ENCODE measurements at regions not wholly inside any gene's neighbourhood (a gene's known extent, or its start where the extent isn't known, plus 50 kb on each side); places are given as distances from the start of the nearest gene placed in this dataset.

DNA sequence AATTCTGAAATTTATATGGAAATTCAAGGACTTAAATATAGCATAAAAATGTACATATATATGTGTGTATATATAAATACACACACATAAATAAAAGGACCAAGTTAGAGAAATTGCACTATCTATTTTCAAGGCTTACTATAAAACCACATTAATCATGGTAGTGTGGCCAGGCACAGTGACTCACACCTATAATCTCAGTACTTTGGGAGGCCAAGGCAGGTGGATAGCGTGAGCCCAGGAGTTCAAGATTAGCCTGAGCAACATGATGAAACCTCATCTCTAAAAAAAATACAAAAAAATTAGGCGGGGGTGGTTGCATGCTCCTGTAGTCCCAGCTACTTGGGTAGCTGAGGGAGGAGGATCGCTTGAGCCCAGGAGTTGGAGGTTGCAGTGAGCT is 171.4 kb upstream of the GORAB start:
- TF ChIP-seq, protein P1, sequence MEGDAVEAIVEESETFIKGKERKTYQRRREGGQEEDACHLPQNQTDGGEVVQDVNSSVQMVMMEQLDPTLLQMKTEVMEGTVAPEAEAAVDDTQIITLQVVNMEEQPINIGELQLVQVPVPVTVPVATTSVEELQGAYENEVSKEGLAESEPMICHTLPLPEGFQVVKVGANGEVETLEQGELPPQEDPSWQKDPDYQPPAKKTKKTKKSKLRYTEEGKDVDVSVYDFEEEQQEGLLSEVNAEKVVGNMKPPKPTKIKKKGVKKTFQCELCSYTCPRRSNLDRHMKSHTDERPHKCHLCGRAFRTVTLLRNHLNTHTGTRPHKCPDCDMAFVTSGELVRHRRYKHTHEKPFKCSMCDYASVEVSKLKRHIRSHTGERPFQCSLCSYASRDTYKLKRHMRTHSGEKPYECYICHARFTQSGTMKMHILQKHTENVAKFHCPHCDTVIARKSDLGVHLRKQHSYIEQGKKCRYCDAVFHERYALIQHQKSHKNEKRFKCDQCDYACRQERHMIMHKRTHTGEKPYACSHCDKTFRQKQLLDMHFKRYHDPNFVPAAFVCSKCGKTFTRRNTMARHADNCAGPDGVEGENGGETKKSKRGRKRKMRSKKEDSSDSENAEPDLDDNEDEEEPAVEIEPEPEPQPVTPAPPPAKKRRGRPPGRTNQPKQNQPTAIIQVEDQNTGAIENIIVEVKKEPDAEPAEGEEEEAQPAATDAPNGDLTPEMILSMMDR (conservative IDR thresholded peaks at IDR 0.05; ENCODE audit: low read length) = no peak
- TF ChIP-seq EZH2phosphoT487 (IDR thresholded peaks at IDR 0.05; ENCODE audit: borderline replicate concordance, low read depth, low read length) = no peak

Measured in OCI-LY7 (cell line).